ENCODE measurements at regions not wholly inside any gene's neighbourhood (a gene's known extent, or its start where the extent isn't known, plus 50 kb on each side); places are given as distances from the start of the nearest gene placed in this dataset.
A peak's percentile ranks its signal among the peaks of the same experiment; 100 is the strongest.

DNA sequence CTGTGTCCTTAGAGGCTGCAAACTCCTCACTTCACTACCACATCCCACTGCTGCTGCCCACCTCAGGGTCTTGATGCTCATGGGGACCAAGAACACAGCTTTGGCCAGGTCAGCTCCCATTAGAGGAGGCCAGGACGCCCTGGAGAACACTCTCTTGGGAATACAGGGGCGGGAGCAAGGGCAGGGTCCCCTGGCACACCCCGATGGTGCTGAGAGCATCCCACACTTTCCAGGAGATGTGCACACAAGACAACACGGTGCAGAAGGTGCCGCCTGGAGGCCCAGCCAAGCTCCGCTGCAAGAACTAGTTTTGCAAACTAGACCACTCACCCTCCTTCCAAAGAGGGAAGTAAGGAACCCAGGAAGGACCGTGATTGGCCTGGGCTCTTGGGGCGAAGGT lies 304.4 kb upstream of the SALL3 start:
- Histone ChIP-seq H3K36me3 (replicated peaks in 1 of 2; ENCODE audit: control insufficient read depth in 1 of 2, insufficient read depth in 2 of 2, low read length in 2 of 2) (no peaks in the 10 kb centered on the region), H3K27me3 (ENCODE audit: control insufficient read depth in 2 of 2, insufficient read depth in 2 of 2, low read length in 2 of 2) (no peaks in the 10 kb centered on the region)

DNA sequence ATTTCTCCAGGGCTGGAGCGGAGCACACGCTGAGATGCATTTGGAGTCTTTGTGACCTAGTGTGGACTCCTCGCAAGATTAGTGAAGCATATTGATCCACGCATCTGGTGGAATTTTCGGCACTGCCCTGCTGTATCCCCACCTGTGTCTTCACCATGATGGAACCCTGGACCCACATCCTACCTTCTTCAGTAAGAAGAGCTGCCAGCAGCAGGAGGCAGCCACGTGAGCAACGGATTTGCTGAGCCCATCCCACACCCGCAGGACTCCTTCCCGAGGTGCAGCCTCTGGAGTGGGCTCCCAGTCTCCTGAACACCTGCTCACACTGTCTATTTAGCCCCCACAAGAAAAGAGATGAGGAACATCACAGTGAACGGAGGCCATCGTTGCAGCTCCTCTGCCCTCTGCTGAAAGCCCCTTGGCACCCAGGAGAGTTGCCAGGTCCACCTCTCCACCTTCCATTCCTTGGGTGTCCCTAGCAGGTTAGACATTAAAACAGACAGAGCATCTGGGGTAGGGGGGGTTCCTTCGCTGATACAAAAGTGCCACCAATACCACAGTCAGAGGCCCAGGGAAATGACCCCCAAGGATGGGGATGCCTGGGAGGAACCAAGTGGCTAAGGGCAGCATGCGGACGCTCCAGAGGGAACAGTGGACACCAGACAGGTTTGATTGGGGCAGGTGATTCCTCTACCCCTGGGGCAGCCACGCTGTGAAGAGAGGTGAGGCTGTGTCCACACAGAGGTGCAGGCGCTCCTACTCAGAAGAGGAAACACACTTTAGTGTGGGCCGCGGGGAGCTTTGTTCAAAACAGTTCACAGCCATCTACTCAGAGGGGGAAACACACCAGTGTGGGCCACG lies 302.8 kb upstream of the SALL3 start:
- no peak for DNase-seq
- TF ChIP-seq, protein P1, sequence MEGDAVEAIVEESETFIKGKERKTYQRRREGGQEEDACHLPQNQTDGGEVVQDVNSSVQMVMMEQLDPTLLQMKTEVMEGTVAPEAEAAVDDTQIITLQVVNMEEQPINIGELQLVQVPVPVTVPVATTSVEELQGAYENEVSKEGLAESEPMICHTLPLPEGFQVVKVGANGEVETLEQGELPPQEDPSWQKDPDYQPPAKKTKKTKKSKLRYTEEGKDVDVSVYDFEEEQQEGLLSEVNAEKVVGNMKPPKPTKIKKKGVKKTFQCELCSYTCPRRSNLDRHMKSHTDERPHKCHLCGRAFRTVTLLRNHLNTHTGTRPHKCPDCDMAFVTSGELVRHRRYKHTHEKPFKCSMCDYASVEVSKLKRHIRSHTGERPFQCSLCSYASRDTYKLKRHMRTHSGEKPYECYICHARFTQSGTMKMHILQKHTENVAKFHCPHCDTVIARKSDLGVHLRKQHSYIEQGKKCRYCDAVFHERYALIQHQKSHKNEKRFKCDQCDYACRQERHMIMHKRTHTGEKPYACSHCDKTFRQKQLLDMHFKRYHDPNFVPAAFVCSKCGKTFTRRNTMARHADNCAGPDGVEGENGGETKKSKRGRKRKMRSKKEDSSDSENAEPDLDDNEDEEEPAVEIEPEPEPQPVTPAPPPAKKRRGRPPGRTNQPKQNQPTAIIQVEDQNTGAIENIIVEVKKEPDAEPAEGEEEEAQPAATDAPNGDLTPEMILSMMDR (IDR thresholded peaks at IDR 0.05), result no peak
- Histone ChIP-seq H2AFZ (ENCODE audit: insufficient read depth, low read depth, low read length, poor library complexity, severe bottlenecking) (no peak overlapping the region), H3K4me3 (replicated peaks in 1 of 3; ENCODE audit: low read depth in 2 of 3, low read length in 3 of 3) (no peak overlapping the region), H3K9me3 (replicated peaks in 1 of 2; ENCODE audit: control insufficient read depth in 1 of 2, insufficient read depth in 1 of 2, low read length in 2 of 2) (no peaks in the 10 kb centered on the region), H3K79me2 (ENCODE audit: insufficient read depth, low read length) (no peaks in the 10 kb centered on the region), H3K27ac (ENCODE audit: low read depth in 1 of 2, low read length in 2 of 2) (no peak overlapping the region), H3K27me3 (ENCODE audit: control insufficient read depth in 2 of 2, insufficient read depth in 2 of 2, low read length in 2 of 2) (no peaks in the 10 kb centered on the region), H3K4me1 (ENCODE audit: control insufficient read depth in 1 of 2, insufficient read depth in 2 of 2, low read length in 2 of 2) (no peaks in the 10 kb centered on the region), H4K20me1 (ENCODE audit: insufficient read depth, low read length) (no peaks in the 10 kb centered on the region), H3K4me2 (replicated peaks; ENCODE audit: extremely low read depth, low read length, poor library complexity, severe bottlenecking) (no peak overlapping the region), H3K9ac (ENCODE audit: insufficient read depth, low read length, poor library complexity, severe bottlenecking) (no peak overlapping the region), H3K36me3 (replicated peaks in 1 of 2; ENCODE audit: control insufficient read depth in 1 of 2, insufficient read depth in 2 of 2, low read length in 2 of 2) (no peaks in the 10 kb centered on the region)
- Mint-ChIP-seq H3K9me3 (peaks cover 0 to 2% (median 0%) of the 10 kb centered on the region in 7 donors), H3K36me3 (no peaks in the 10 kb centered on the region), H3K4me3 (no peak overlapping the region), H3K27me3 (ENCODE audit: low read depth in 3 of 3) (peaks cover 0 to 2% (median 1%) of the 10 kb centered on the region in 3 donors), H3K27ac (peak overlapping the region in 1 of 7 donors; percentile 33), H3K4me1 (no peaks in the 10 kb centered on the region)
- intact Hi-C loops (cut with micrococcal nuclease), result no loop called here
- 86% methylated on average over 15 of the region's 19 CpGs for WGBS (ENCODE audit: insufficient coverage)

More for the DNA sequence above, 304.4 kb upstream of the SALL3 start:
- Mint-ChIP-seq H3K4me1 (no peaks in the 10 kb centered on the region), H3K9me3 (peaks cover 0 to 4% (median 0%) of the 10 kb centered on the region in 7 donors), H3K4me3 (no peak overlapping the region), H3K27ac (no peak overlapping the region), H3K36me3 (no peaks in the 10 kb centered on the region), H3K27me3 (ENCODE audit: low read depth in 3 of 3) (peaks cover 0 to under 1% (median 0%) of the 10 kb centered on the region in 3 donors)
- H3K4me1 ChIP-seq (ENCODE audit: control insufficient read depth in 1 of 2, insufficient read depth in 2 of 2, low read length in 2 of 2), result no peaks in the 10 kb centered on the region
- no peaks in the 10 kb centered on the region for H3K9me3 ChIP-seq (replicated peaks in 1 of 2; ENCODE audit: control insufficient read depth in 1 of 2, insufficient read depth in 1 of 2, low read length in 2 of 2)
- no peaks in the 10 kb centered on the region for H4K20me1 ChIP-seq (ENCODE audit: insufficient read depth, low read length)
- no peak for DNase-seq
- intact Hi-C loops (cut with micrococcal nuclease), result no loop called here
- H3K79me2 ChIP-seq (ENCODE audit: insufficient read depth, low read length), result no peaks in the 10 kb centered on the region
- H3K9ac ChIP-seq (ENCODE audit: insufficient read depth, low read length, poor library complexity, severe bottlenecking), result no peak overlapping the region
- no peak overlapping the region for H3K4me3 ChIP-seq (replicated peaks in 1 of 3; ENCODE audit: low read depth in 2 of 3, low read length in 3 of 3)
- H2AFZ ChIP-seq (ENCODE audit: insufficient read depth, low read depth, low read length, poor library complexity, severe bottlenecking), result no peak overlapping the region
- TF ChIP-seq, protein P1 (IDR thresholded peaks at IDR 0.05), result no peak
- 80% methylated on average over 5 of the region's 8 CpGs for WGBS (ENCODE audit: insufficient coverage)
- no peak overlapping the region for H3K4me2 ChIP-seq (replicated peaks; ENCODE audit: extremely low read depth, low read length, poor library complexity, severe bottlenecking)
- H3K27ac ChIP-seq (ENCODE audit: low read depth in 1 of 2, low read length in 2 of 2), result no peak overlapping the region
